Esophagus muscularis mucosa (tissue), 3 donors: ENCODE measurements at regions not wholly inside any gene's neighbourhood (a gene's known extent, or its start where the extent isn't known, plus 50 kb on each side); places are given as distances from the start of the nearest gene placed in this dataset.

Experiments used
- POLR2A ChIP-seq: fragments of 450-650 bp; IDR thresholded peaks from one replicate; pipeline ENCODE4 v1.6.1; 2017; ENCODE audit warnings: antibody characterized with exemption, moderate library complexity, mild to moderate bottlenecking, low read depth
- TF ChIP-seq, protein P1 (sequence below), 3 experiments: fragments of 200-600 bp in 2 of 3; fragments of 450-650 bp in 1 of 3; sonication (generic) in 2 of 3; IDR thresholded peaks; one replicate each; pipeline ENCODE4 v1.5.1; 2017 to 2019; ENCODE audit warnings: antibody characterized with exemption in 3 of 3, mild to moderate bottlenecking in 2 of 3, moderate library complexity in 1 of 3

DNA sequence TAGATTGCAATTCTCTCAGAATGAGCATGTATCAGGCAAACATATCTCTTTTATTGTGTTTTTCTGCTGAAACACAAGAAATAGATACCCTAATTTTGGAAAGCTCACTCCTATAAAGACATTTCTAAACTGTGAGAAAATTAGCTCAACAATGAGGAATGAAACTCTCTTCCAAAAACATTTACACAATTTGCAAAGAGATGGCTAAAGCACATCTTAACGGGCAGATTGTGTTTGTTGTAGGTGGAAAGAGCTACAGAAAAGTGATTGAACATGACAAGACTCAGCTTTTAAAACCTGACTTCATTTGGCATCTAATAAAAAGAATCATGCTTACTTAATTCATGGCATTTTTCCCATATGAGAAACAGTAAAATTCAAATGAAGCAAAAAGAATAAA, 175.0 kb upstream of the SLC39A10 start:
- TF ChIP-seq, protein P1, sequence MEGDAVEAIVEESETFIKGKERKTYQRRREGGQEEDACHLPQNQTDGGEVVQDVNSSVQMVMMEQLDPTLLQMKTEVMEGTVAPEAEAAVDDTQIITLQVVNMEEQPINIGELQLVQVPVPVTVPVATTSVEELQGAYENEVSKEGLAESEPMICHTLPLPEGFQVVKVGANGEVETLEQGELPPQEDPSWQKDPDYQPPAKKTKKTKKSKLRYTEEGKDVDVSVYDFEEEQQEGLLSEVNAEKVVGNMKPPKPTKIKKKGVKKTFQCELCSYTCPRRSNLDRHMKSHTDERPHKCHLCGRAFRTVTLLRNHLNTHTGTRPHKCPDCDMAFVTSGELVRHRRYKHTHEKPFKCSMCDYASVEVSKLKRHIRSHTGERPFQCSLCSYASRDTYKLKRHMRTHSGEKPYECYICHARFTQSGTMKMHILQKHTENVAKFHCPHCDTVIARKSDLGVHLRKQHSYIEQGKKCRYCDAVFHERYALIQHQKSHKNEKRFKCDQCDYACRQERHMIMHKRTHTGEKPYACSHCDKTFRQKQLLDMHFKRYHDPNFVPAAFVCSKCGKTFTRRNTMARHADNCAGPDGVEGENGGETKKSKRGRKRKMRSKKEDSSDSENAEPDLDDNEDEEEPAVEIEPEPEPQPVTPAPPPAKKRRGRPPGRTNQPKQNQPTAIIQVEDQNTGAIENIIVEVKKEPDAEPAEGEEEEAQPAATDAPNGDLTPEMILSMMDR (IDR thresholded peaks at IDR 0.05): no peak
- no peak for TF ChIP-seq POLR2A
